HEK293T (cell line): ENCODE measurements at regions not wholly inside any gene's neighbourhood (a gene's known extent, or its start where the extent isn't known, plus 50 kb on each side); places are given as distances from the start of the nearest gene placed in this dataset.

Experiments used
- BHLHE40 ChIP-seq: fragments of 450-650 bp; IDR thresholded peaks from 2 replicates; pipeline ENCODE4 v1.6.1; 2016; ENCODE audit warnings: mild to moderate bottlenecking, moderate library complexity, borderline replicate concordance
- CTBP1 ChIP-seq: fragments of 450-650 bp; IDR thresholded peaks from 2 replicates; pipeline ENCODE4 v1.6.1; 2016; ENCODE audit warnings: borderline replicate concordance
- ELF4 ChIP-seq: fragments of 450-650 bp; IDR thresholded peaks from 2 replicates; pipeline ENCODE4 v1.6.1; 2017; ENCODE audit warnings: antibody characterized with exemption
- FOXA1 ChIP-seq: fragments of 450-650 bp; IDR thresholded peaks from 2 replicates; pipeline ENCODE4 v1.6.1; 2016; ENCODE audit warnings: mild to moderate bottlenecking
- FOXK2 ChIP-seq: fragments of 450-650 bp; IDR thresholded peaks from 2 replicates; pipeline ENCODE4 v1.6.1; 2016; ENCODE audit warnings: mild to moderate bottlenecking
- FOXM1 ChIP-seq: fragments of 450-650 bp; IDR thresholded peaks from 2 replicates; pipeline ENCODE4 v1.6.1; 2017; ENCODE audit warnings: mild to moderate bottlenecking, borderline replicate concordance
- HDGF ChIP-seq: fragments of 450-650 bp; IDR thresholded peaks from 2 replicates; pipeline ENCODE4 v1.6.1; 2017; ENCODE audit warnings: antibody characterized with exemption, borderline replicate concordance
- L3MBTL2 ChIP-seq: fragments of 450-650 bp; conservative IDR thresholded peaks from 2 replicates; pipeline ENCODE4 v1.6.1; 2016; ENCODE audit warnings: mild to moderate bottlenecking
- NFRKB ChIP-seq: fragments of 450-650 bp; IDR thresholded peaks from 2 replicates; pipeline ENCODE4 v1.6.1; 2016; ENCODE audit warnings: mild to moderate bottlenecking, moderate library complexity
- SP1 ChIP-seq: fragments of 450-650 bp; IDR thresholded peaks from 2 replicates; pipeline ENCODE4 v1.6.1; 2017
- SUZ12 ChIP-seq: fragments of 450-650 bp; IDR thresholded peaks from 2 replicates; pipeline ENCODE4 v1.6.1; 2016; ENCODE audit warnings: mild to moderate bottlenecking
- TARDBP ChIP-seq: fragments of 450-650 bp; IDR thresholded peaks from 2 replicates; pipeline ENCODE4 v1.6.1; 2016
- ZNF384 ChIP-seq: fragments of 450-650 bp; IDR thresholded peaks from 2 replicates; pipeline ENCODE4 v1.6.1; 2016

- TF ChIP-seq FOXA1 (no peak), SP1 (no peak), TARDBP (no peak), ZNF384 (no peak), HDGF (no peak), FOXM1 (no peak), BHLHE40 (no peak), CTBP1 (no peak), ELF4 (no peak), L3MBTL2 (no peak), SUZ12 (no peak), NFRKB (no peak), FOXK2 (no peak)
Measured at GRCh38 chr16:77555126-77555525, 120.3 kb upstream of the ADAMTS18 start.
